AG09309 (cell line): ENCODE measurements at regions not wholly inside any gene's neighbourhood (a gene's known extent, or its start where the extent isn't known, plus 50 kb on each side); places are given as distances from the start of the nearest gene placed in this dataset.

ENCODE experiments used
- DNase-seq: peaks from one replicate; pipeline ENCODE4 v3.0.0-alpha.2; 2010; ENCODE audit warnings: low read depth
- H3K4me3 ChIP-seq: 2 replicates; pipeline ENCODE4 v1.5.1; 2011; ENCODE audit warnings: mild to moderate bottlenecking, low read depth, low read length, moderate library complexity; ENCODE audit not compliant: control insufficient read depth
- TF ChIP-seq, protein P1 (sequence below): IDR thresholded peaks from 2 replicates; pipeline ENCODE4 v1.5.1; 2011; ENCODE audit warnings: mild to moderate bottlenecking, low read depth, low read length, inconsistent platforms; ENCODE audit not compliant: insufficient read depth, control insufficient read depth; ENCODE audit errors: missing control alignments

DNA sequence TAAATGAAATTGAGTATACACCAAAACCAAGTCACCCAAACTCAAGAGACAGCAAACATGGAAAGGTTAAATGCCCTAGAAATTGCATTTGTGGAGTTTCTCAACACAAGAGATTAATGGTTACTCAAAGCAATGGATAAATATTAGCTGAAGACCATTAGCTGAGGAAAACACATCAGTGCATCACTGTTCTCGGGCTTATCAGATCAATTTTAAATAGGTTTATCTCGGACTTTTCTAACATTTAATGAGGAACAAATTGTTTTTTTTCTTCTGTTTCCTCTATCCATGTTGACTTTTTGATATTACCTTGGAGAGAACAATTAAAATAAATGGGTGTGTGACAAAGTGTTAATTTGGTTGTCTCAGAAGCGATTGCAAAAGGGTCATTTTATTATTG, 105.4 kb upstream of the PIK3C3 start:
- TF ChIP-seq, protein P1, sequence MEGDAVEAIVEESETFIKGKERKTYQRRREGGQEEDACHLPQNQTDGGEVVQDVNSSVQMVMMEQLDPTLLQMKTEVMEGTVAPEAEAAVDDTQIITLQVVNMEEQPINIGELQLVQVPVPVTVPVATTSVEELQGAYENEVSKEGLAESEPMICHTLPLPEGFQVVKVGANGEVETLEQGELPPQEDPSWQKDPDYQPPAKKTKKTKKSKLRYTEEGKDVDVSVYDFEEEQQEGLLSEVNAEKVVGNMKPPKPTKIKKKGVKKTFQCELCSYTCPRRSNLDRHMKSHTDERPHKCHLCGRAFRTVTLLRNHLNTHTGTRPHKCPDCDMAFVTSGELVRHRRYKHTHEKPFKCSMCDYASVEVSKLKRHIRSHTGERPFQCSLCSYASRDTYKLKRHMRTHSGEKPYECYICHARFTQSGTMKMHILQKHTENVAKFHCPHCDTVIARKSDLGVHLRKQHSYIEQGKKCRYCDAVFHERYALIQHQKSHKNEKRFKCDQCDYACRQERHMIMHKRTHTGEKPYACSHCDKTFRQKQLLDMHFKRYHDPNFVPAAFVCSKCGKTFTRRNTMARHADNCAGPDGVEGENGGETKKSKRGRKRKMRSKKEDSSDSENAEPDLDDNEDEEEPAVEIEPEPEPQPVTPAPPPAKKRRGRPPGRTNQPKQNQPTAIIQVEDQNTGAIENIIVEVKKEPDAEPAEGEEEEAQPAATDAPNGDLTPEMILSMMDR, result no peak
- H3K4me3 ChIP-seq, result no peak overlapping the region
- DNase-seq, result no peak

DNA sequence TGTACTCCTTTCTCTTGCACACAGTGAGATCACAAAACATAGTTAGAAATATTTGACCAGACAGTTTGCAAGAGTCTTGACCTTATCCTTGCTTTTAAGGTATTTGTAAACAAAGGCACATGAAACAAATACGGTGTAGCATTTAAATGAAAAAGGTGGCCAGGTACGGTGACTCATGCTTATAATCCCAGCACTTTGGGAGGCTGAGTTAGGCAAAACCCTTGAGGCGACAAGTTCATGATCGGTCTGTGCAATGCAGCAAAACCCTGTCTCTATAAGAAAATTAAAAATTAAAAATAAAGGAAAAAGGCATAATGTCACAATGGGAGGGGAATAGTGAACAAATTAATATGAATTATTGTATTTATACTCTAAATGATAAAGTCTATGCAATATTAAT, 109.5 kb upstream of the PIK3C3 start:
- TF ChIP-seq, protein P1, result no peak
- H3K4me3 ChIP-seq, result no peak overlapping the region
- DNase-seq, result no peak

DNA sequence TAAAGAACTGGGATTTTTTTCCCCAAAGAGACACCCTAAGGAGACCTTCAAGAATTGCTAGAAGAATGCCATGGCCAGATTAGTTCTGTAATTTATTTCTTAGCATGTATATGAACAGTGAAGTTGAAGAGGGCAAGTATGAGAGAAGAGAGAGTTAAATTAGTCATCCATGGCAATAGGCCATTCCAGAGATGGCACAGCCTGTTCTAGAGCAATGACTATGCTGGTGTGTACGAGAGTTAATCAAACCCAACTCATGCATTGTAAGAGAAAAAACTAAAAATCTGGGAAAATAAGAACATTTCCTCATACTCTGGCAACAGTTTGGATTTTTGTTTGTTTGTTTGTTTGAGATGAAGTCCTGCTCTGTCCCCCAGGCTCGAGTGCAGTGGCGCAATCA, 112.1 kb upstream of the PIK3C3 start:
- no peak overlapping the region for H3K4me3 ChIP-seq
- no peak for DNase-seq
- TF ChIP-seq, protein P1, result no peak

DNA sequence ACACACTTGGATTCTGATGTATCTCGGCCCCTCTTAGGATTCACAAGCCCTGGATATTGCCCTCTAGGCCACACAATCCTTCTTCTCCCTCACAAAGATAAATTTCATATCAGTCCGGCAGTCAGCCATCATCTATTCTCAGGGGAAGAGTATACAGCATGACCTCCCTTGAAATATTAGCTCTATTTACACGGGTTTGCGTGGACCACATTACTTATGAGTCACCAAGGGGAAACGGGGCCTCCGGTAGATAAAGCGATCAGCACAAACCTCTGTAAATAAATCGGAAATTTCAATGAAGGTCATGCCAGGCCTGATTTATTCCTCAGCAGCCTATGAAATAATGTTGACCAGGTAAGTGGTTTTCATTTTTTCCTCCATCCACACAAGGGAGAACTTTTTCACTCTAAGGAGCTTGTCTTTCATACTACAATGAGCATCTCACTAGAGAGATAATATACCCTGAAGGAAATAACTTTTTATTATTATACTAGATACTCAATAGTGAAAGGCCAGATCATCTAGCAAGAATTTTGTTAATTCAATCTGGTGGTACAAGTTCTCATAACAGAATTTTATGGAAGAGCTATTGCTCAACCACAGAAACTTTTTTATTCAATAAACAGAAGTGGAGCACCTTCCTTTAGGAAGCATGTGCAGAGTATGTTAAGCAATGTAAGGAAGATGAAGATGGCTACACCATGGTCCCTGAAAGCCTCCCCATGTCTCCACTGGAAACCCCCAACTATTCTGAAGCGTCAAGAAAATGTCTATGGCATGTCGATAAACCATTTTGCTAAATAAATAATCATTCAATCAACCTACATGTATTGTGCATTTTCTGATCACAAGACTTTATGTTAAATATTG, 125.2 kb upstream of the PIK3C3 start:
- no peak for DNase-seq
- TF ChIP-seq, protein P1, result no peak
- H3K4me3 ChIP-seq, result no peak overlapping the region

DNA sequence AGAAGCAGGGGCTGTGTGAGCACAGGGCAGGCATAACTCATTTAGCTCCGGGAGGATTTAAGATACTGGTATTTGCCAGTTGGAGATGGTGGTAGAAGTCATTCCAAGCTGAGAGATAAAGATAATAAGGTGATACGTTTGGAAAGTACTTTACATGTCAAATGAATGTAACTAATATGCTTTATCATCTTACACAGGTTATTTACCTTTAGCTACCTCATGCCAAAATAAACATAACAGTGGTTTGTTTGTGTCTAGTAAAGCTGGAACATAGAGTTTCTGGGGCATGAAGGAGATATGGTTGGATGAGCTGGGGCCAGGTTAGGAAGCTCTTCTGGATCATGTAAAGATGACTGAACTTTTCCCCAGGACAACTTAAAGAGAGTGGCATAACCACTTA, 126.9 kb upstream of the PIK3C3 start:
- no peak overlapping the region for H3K4me3 ChIP-seq
- TF ChIP-seq, protein P1, result no peak
- no peak for DNase-seq

DNA sequence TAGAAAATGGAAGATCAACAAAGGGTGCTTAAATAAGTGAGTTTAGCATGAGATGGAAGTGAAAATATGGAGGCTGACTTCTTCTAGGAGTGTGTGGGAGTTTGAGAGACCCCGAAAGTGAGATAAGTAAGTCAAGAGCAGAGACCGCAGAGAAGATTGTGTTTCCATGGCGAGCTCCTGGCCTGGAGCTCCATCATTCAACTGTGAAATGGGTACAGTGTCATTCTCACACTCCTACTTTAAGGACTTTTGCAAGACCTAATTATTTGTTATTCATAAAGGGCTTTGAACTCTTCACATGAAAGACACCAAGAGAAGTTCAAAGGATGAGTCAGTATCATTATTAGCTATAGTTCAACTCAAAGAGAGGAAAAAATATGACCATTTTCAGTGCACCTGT, 134.2 kb upstream of the PIK3C3 start:
- no peak overlapping the region for H3K4me3 ChIP-seq
- TF ChIP-seq, protein P1, result no peak
- DNase-seq, result no peak
